ENCODE measurements at regions not wholly inside any gene's neighbourhood (a gene's known extent, or its start where the extent isn't known, plus 50 kb on each side); places are given as distances from the start of the nearest gene placed in this dataset.

DNA sequence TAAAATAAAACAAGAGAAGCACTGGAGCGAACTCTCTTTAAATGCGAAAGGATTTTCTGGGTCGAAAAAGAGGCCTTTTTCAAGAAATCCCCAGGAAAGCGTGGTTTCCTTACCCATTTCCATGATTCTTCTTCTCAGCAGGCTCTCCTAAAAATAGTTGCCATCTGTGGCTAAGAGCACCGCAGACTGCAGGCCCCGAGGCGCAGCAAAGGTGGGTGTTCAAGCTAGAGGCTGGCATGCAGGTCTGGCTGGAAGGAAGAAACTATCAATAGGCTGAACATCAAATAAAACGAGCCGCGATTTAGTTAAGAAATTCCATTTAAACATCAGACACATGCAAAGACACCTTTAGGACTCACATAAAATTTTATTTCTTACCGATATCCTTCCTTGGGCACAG lies 135.1 kb downstream of the ADAMTS1 start:
- Histone ChIP-seq H3K36me3 (no peaks in the 10 kb centered on the region), H3K27ac (no peak overlapping the region), H3K4me1 (no peaks in the 10 kb centered on the region), H3K4me3 (no peak overlapping the region), H3K9me3 (no peaks in the 10 kb centered on the region), H3K27me3 (replicated peaks in 1 of 7) (no peaks in the 10 kb centered on the region)
- TF ChIP-seq POLR2AphosphoS5 (IDR thresholded peaks at IDR 0.05) (no peak), POLR2A (IDR thresholded peaks at IDR 0.05) (no peak)
- TF ChIP-seq, protein P1, sequence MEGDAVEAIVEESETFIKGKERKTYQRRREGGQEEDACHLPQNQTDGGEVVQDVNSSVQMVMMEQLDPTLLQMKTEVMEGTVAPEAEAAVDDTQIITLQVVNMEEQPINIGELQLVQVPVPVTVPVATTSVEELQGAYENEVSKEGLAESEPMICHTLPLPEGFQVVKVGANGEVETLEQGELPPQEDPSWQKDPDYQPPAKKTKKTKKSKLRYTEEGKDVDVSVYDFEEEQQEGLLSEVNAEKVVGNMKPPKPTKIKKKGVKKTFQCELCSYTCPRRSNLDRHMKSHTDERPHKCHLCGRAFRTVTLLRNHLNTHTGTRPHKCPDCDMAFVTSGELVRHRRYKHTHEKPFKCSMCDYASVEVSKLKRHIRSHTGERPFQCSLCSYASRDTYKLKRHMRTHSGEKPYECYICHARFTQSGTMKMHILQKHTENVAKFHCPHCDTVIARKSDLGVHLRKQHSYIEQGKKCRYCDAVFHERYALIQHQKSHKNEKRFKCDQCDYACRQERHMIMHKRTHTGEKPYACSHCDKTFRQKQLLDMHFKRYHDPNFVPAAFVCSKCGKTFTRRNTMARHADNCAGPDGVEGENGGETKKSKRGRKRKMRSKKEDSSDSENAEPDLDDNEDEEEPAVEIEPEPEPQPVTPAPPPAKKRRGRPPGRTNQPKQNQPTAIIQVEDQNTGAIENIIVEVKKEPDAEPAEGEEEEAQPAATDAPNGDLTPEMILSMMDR (IDR thresholded peaks at IDR 0.05 in 8 of 11, conservative IDR thresholded peaks at IDR 0.05 in 3 of 11), result no peak
- intact Hi-C loops (cut with DNase I; ENCODE audit: low total_unique reads), result no loop called here
- no peak for DNase-seq
- WGBS, 5 donors, result 54 to 59% (median 58%) methylated on average over 11 of the region's 11 CpGs

DNA sequence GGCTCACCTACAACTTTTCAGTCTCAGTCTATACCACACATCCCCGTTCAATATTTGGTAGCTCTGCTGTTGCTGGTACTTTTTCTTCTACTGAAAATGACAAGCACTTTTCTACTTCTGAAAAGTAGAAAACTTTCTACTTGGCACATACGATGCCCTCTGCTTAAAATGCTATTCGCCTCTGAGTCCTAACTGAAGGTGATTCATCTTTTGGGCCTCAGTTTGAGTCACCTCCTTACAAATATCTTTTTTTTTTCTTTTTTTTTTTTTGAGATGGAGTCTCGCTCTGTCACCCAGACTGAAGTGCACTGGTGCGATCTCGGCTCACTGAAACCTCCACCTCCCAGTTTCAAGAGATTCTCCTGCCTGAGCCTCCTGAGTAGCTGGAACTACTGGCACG lies 136.0 kb upstream of the CYYR1 start:
- Histone ChIP-seq H3K4me1 (no peaks in the 10 kb centered on the region), H3K9me3 (no peaks in the 10 kb centered on the region), H3K4me3 (no peak overlapping the region), H3K36me3 (no peaks in the 10 kb centered on the region), H3K27me3 (replicated peaks in 1 of 7) (no peaks in the 10 kb centered on the region), H3K27ac (no peak overlapping the region)
- no peak for DNase-seq
- 76 to 96% (median 85%) methylated on average over 7 of the region's 7 CpGs for WGBS, 5 donors
- TF ChIP-seq, protein P1 (IDR thresholded peaks at IDR 0.05 in 8 of 11, conservative IDR thresholded peaks at IDR 0.05 in 3 of 11), result no peak
- TF ChIP-seq POLR2AphosphoS5 (IDR thresholded peaks at IDR 0.05), result no peak
- TF ChIP-seq POLR2A (IDR thresholded peaks at IDR 0.05), result no peak
- intact Hi-C loops (cut with DNase I; ENCODE audit: low total_unique reads), result no loop called here

DNA sequence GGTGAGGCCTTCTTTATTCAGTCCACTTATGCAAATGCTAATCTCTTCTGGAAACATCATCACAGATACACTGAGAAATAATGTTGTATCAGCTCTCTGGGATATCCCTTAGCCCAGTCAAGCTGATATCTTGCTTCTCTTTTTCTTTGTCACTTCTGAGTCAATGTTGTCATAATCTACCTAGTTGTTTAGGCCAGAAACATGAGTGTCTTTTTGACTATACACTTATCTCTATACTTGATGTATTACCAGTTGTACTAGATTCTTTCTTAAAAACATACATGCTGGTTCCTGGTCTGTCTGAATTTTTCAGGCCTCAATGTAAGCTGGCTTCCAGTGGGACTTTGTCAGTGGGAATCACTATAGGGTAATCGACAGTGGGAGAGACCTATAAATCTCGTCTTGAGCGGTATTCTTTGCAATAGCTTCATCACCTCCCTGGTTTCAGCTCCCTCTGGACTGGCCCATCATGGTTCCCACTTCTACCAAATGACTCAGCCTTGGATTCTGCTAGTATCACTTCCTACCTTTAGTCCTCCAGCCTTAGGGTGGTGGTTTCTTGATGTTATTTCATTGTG lies 135.2 kb upstream of the CYYR1 start:
- no peak for TF ChIP-seq POLR2AphosphoS5 (IDR thresholded peaks at IDR 0.05)
- TF ChIP-seq, protein P1 (IDR thresholded peaks at IDR 0.05 in 8 of 11, conservative IDR thresholded peaks at IDR 0.05 in 3 of 11), result no peak
- no peak for TF ChIP-seq POLR2A (IDR thresholded peaks at IDR 0.05)
- WGBS, 5 donors, result 85 to 99% (median 97%) methylated on average over 3 of the region's 3 CpGs
- no peaks in the 10 kb centered on the region for H3K4me1 ChIP-seq
- H3K9me3 ChIP-seq, result no peaks in the 10 kb centered on the region
- no peak overlapping the region for H3K27ac ChIP-seq
- intact Hi-C loops (cut with DNase I; ENCODE audit: low total_unique reads), result no loop called here
- no peak overlapping the region for H3K4me3 ChIP-seq
- DNase-seq, result no peak
- H3K27me3 ChIP-seq (replicated peaks in 1 of 7), result no peaks in the 10 kb centered on the region
- H3K36me3 ChIP-seq, result no peaks in the 10 kb centered on the region

DNA sequence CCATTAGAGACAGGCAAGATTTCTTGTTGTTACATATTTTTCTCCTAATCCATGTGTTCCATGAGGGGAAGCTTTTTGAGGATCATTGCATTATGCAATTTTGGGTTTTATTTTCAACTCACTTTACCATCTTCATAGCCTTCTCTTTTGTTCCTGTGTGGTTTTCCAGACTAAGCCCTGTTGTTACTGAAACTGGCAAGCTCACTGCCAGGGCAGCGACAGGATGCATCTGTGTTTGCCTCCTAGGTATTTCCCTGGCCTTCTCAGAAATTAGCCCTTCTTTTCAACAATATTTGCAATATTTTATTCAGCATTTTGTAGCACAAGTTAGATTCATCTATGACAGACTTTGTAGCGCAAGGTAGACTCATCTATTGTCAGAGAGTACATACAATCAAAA lies 134.2 kb upstream of the CYYR1 start:
- 32 to 67% (median 43%) methylated on average over 2 of the region's 2 CpGs for WGBS, 5 donors
- Histone ChIP-seq H3K27ac (no peak overlapping the region), H3K4me3 (no peak overlapping the region), H3K4me1 (no peaks in the 10 kb centered on the region), H3K36me3 (no peaks in the 10 kb centered on the region), H3K9me3 (peaks cover 0 to 4% (median 0%) of the 10 kb centered on the region in 8 donors), H3K27me3 (replicated peaks in 1 of 7) (no peaks in the 10 kb centered on the region)
- TF ChIP-seq POLR2A (IDR thresholded peaks at IDR 0.05) (no peak), POLR2AphosphoS5 (IDR thresholded peaks at IDR 0.05) (no peak)
- TF ChIP-seq, protein P1 (IDR thresholded peaks at IDR 0.05 in 8 of 11, conservative IDR thresholded peaks at IDR 0.05 in 3 of 11), result no peak
- DNase-seq, result no peak
- intact Hi-C loops (cut with DNase I; ENCODE audit: low total_unique reads), result no loop called here

All from spleen (tissue), 11 donors.